WTC11 (cell line): ENCODE measurements at regions not wholly inside any gene's neighbourhood (a gene's known extent, or its start where the extent isn't known, plus 50 kb on each side); places are given as distances from the start of the nearest gene placed in this dataset.

Source experiments
- ATF6 ChIP-seq: sonication (generic); formaldehyde crosslinking; IDR thresholded peaks from 2 replicates; pipeline ENCODE4 v1.8.1; 2023; ENCODE audit warnings: mild to moderate bottlenecking, missing genetic modification reagents
- CREB1 ChIP-seq: sonication (generic); formaldehyde crosslinking; IDR thresholded peaks from 2 replicates; pipeline ENCODE4 v1.8.0; 2023; ENCODE audit warnings: mild to moderate bottlenecking, missing genetic modification reagents
- CTCF ChIP-seq: fragments of 200-600 bp; IDR thresholded peaks from 2 replicates; pipeline ENCODE4 v1.8.0; 2022; ENCODE audit warnings: antibody characterized with exemption
- IRF1 ChIP-seq: sonication (generic); formaldehyde crosslinking; IDR thresholded peaks from 2 replicates; pipeline ENCODE4 v1.8.0; 2023; ENCODE audit warnings: missing genetic modification reagents
- MLX ChIP-seq: sonication (generic); formaldehyde crosslinking; IDR thresholded peaks from 2 replicates; pipeline ENCODE4 v1.8.1; 2023; ENCODE audit warnings: mild to moderate bottlenecking, missing genetic modification reagents, moderate library complexity
- MXD4 ChIP-seq: fragments of 250-450 bp; sonication (Bioruptor Pico); IDR thresholded peaks from 2 replicates; pipeline ENCODE4 v1.8.0; 2021; ENCODE audit warnings: mild to moderate bottlenecking, moderate library complexity, borderline replicate concordance
- NFE2L1 ChIP-seq: sonication (generic); formaldehyde crosslinking; IDR thresholded peaks from 2 replicates; pipeline ENCODE4 v1.8.1; 2023; ENCODE audit warnings: missing genetic modification reagents
- SMAD3 ChIP-seq: sonication (generic); formaldehyde crosslinking; IDR thresholded peaks from 2 replicates; pipeline ENCODE4 v1.8.0; 2022; ENCODE audit warnings: missing genetic modification reagents, mild to moderate bottlenecking, borderline replicate concordance
- ZNF281 ChIP-seq: sonication (generic); formaldehyde crosslinking; IDR thresholded peaks from 2 replicates; pipeline ENCODE4 v1.8.0; 2023; ENCODE audit warnings: mild to moderate bottlenecking, missing genetic modification reagents

GRCh38 chr2:45123065-45123464 is 113.8 kb upstream of the SIX2 start:
- TF ChIP-seq IRF1 (no peak), CTCF (no peak), ZNF281 (CRISPR knock-in tag) (no peak), SMAD3 (CRISPR knock-in tag) (no peak), ATF6 (CRISPR knock-in tag) (no peak), CREB1 (CRISPR knock-in tag) (no peak), MXD4 (CRISPR knock-in tag) (no peak), MLX (no peak), NFE2L1 (no peak)
